Suprapubic skin (tissue), 4 donors: ENCODE measurements at regions not wholly inside any gene's neighbourhood (a gene's known extent, or its start where the extent isn't known, plus 50 kb on each side); places are given as distances from the start of the nearest gene placed in this dataset.

Source experiments
- DNase-seq, 2 donors: peaks; one replicate each; pipeline ENCODE4 v3.0.0-alpha.2; 2019; ENCODE audit warnings: low spot score in 2 of 2
- H3K27ac ChIP-seq: fragments of 200-600 bp; sonication (generic); one replicate; pipeline ENCODE4 v1.5.1; 2019
- H3K27me3 ChIP-seq: fragments of 200-600 bp; sonication (generic); one replicate; pipeline ENCODE4 v1.5.1; 2019
- H3K36me3 ChIP-seq: fragments of 200-600 bp; sonication (generic); one replicate; pipeline ENCODE4 v1.5.1; 2019
- H3K4me1 ChIP-seq: fragments of 200-600 bp; sonication (generic); one replicate; pipeline ENCODE4 v1.5.1; 2019
- H3K4me3 ChIP-seq: fragments of 200-600 bp; sonication (generic); one replicate; pipeline ENCODE4 v1.5.1; 2019; ENCODE audit warnings: mild to moderate bottlenecking
- H3K9me3 ChIP-seq: fragments of 200-600 bp; sonication (generic); one replicate; pipeline ENCODE4 v1.5.1; 2019
- EP300 ChIP-seq: sonication (generic); formaldehyde crosslinking; IDR thresholded peaks from one replicate; pipeline ENCODE4 v1.6.1; 2017; ENCODE audit warnings: antibody characterized with exemption
- POLR2A ChIP-seq, 2 donors: fragments of 450-650 bp; IDR thresholded peaks; one replicate each; pipeline ENCODE4 v1.6.1; 2017; ENCODE audit warnings: antibody characterized with exemption in 2 of 2, mild to moderate bottlenecking in 2 of 2, moderate library complexity in 2 of 2
- POLR2AphosphoS5 ChIP-seq, 3 donors: sonication (generic); formaldehyde crosslinking; IDR thresholded peaks; one replicate each; pipeline ENCODE4 v1.6.1; 2017; ENCODE audit warnings: antibody characterized with exemption in 3 of 3
- WGBS: methylation state at CpG from one replicate; pipeline ENCODE4 v1.1.5; 2018; 5-methylcytosine and 5-hydroxymethylcytosine counted together
- TF ChIP-seq, protein P1 (sequence below), 2 donors: fragments of 200-600 bp in 1 of 2; fragments of 450-650 bp in 1 of 2; sonication (generic) in 1 of 2; IDR thresholded peaks; one replicate each; pipeline ENCODE4 v1.5.1; 2016 to 2019; ENCODE audit warnings: antibody characterized with exemption in 2 of 2, mild to moderate bottlenecking in 1 of 2, moderate library complexity in 1 of 2

DNA sequence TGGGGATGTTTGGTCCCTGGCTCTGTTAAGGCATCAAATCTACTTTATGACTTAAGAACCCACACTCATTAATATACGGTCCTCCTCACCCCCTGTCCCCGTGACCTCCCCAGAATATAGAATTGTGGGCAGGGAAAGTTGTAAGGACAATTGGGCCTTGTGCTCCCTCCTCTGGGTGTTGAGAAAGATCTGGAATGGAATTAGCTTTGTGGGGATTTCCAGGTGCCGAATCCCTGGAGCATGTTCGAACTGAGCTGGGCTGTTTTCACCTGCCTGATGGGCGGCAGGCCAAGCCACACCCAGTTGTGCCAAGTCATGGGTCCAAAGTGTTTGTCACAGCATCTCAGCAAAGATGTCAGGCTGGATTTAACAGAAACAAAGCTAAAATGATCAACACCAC, 349.3 kb upstream of the KLF3 start:
- no peaks in the 10 kb centered on the region for H3K9me3 ChIP-seq
- H3K27me3 ChIP-seq, result no peaks in the 10 kb centered on the region
- H3K4me1 ChIP-seq, result peaks cover 38% of the 10 kb centered on the region
- no peak overlapping the region for H3K4me3 ChIP-seq
- DNase-seq, result no peak
- peak overlapping the region; percentile 82 for H3K27ac ChIP-seq
- TF ChIP-seq EP300, result no peak
- TF ChIP-seq POLR2A (IDR thresholded peaks at IDR 0.05), result no peak
- TF ChIP-seq POLR2AphosphoS5 (IDR thresholded peaks at IDR 0.05), result peak in 1 of 3 donors; percentile 48
- no peaks in the 10 kb centered on the region for H3K36me3 ChIP-seq
- 49% methylated on average over 5 of the region's 5 CpGs for WGBS

DNA sequence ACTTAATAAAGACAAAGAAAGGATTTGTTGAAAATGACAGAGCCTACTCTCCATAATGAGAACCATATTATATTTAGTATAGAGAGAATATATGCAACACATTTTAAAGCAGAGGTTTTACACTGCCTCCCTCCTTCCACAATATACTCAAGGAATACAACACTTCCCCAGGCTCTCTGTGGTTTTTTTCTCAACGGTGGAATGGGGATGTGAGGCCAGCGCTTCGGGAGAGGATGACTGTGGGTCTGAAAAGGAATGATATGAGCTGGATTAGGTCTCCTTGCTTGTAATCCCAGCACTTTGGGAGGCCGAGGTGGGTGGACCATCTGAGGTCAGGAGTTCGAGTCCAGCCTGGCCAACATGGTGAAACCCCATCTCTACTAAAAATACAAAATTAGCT, 348.7 kb upstream of the KLF3 start:
- no peaks in the 10 kb centered on the region for H3K9me3 ChIP-seq
- peak overlapping the region; percentile 82 for H3K27ac ChIP-seq
- no peaks in the 10 kb centered on the region for H3K27me3 ChIP-seq
- H3K4me3 ChIP-seq, result no peak overlapping the region
- TF ChIP-seq POLR2A (IDR thresholded peaks at IDR 0.05) (no peak), POLR2AphosphoS5 (IDR thresholded peaks at IDR 0.05) (no peak), EP300 (no peak)
- TF ChIP-seq, protein P1, sequence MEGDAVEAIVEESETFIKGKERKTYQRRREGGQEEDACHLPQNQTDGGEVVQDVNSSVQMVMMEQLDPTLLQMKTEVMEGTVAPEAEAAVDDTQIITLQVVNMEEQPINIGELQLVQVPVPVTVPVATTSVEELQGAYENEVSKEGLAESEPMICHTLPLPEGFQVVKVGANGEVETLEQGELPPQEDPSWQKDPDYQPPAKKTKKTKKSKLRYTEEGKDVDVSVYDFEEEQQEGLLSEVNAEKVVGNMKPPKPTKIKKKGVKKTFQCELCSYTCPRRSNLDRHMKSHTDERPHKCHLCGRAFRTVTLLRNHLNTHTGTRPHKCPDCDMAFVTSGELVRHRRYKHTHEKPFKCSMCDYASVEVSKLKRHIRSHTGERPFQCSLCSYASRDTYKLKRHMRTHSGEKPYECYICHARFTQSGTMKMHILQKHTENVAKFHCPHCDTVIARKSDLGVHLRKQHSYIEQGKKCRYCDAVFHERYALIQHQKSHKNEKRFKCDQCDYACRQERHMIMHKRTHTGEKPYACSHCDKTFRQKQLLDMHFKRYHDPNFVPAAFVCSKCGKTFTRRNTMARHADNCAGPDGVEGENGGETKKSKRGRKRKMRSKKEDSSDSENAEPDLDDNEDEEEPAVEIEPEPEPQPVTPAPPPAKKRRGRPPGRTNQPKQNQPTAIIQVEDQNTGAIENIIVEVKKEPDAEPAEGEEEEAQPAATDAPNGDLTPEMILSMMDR (IDR thresholded peaks at IDR 0.05), result no peak
- 78% methylated on average over 5 of the region's 5 CpGs for WGBS
- H3K36me3 ChIP-seq, result no peaks in the 10 kb centered on the region
- H3K4me1 ChIP-seq, result peaks cover 44% of the 10 kb centered on the region
- no peak for DNase-seq

DNA sequence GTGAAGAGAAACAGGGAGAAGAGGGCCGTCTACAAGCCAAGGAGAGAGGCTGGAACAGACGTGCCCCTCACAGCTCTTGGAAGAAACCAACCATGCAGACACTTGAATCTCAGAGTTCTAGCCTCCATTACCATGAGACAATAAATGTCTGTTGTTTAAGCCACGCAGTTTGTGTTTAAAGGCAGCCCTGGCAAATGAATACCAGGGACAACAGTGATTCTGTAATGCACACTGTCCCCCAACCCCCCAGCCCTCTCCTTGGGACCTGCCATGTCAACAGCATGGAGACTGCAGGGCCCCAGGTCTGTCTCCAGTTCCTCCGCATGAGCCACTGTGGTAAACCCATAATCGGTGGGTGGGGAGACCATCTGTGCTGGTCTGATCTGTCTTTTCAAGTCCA, 348.0 kb upstream of the KLF3 start:
- Histone ChIP-seq H3K4me1 (peaks cover 48% of the 10 kb centered on the region), H3K27ac (no peak overlapping the region), H3K36me3 (no peaks in the 10 kb centered on the region), H3K4me3 (no peak overlapping the region), H3K27me3 (no peaks in the 10 kb centered on the region), H3K9me3 (no peaks in the 10 kb centered on the region)
- 90% methylated on average over 3 of the region's 5 CpGs for WGBS
- DNase-seq, result no peak
- TF ChIP-seq EP300 (no peak), POLR2AphosphoS5 (IDR thresholded peaks at IDR 0.05) (no peak), POLR2A (IDR thresholded peaks at IDR 0.05) (no peak)
- TF ChIP-seq, protein P1 (IDR thresholded peaks at IDR 0.05), result no peak

DNA sequence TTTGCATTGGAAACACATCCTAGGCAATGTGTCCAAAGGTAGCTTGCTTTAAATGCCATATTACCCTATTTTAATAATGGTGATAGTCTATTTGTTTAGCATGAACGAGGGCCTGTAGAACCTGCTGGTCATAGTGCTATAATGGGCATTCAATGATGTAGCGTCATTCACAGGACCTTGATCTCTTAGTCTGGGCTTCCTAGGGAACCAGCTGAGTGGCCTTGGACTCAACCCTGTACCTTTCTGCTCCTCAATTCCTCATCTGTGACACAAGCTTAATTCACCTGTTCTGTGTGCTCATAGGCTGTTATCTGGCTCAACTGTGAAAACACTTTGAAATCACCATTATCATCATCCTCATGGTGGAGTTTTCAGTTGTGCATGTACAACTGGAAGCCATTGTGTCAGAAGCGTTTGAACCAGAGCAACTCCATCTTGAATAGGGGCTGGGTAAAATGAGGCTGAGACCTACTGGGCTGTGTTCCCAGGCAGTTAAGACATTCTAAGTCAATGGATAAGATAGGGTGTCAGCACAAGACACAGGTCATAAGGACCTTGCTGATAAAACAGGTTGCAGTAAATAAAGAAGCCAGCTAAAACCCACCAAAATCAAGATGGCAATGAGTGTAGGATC, 346.8 kb upstream of the KLF3 start:
- Histone ChIP-seq H3K27ac (no peak overlapping the region), H3K4me1 (peaks cover 45% of the 10 kb centered on the region)

DNA sequence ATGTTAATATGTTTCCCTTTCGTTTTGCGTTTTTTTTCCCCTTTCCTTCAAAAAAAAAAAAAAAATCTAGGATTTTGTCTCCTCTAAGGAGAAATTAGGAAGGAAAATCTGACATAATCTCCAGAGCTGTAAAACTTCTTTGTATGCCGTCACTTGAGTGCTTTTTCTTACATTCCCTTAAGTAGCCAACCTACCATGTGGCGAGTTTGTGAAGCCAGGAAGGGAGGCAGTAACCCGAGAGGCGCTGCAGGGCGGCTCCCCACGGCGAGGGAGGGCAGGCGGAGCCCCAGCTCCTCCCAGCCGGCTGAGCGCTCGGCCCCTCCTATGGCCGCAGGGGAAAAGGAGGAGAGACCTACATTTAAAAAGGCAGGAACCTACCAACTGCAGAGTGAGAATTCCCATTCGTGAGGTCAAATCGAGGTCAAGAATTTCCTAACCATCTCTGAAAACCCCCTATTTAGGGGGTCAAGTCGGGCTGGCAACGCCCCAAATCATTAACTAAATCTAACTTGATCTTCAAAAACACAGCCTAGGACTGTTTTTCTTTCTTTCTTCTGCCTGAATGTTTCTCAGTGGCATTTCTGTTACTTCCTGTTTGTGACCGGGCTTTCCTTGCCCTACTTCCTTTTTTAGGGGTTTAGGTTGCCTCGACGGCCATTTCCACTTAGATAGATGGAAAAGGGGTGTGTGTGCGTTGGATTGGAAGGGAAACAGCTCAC, 345.1 kb upstream of the KLF3 start:
- H3K4me3 ChIP-seq, result peak overlapping the region; percentile 33
- WGBS, result 3% methylated on average over 16 of the region's 22 CpGs

More for the DNA sequence above, 346.8 kb upstream of the KLF3 start:
- 95% methylated on average over 3 of the region's 3 CpGs for WGBS
- H3K9me3 ChIP-seq, result no peaks in the 10 kb centered on the region
- no peak for DNase-seq
- no peak overlapping the region for H3K4me3 ChIP-seq
- no peaks in the 10 kb centered on the region for H3K36me3 ChIP-seq
- TF ChIP-seq, protein P1 (IDR thresholded peaks at IDR 0.05), result no peak
- TF ChIP-seq POLR2AphosphoS5 (IDR thresholded peaks at IDR 0.05) (no peak), EP300 (no peak), POLR2A (IDR thresholded peaks at IDR 0.05) (no peak)
- no peaks in the 10 kb centered on the region for H3K27me3 ChIP-seq

More for the DNA sequence above, 345.1 kb upstream of the KLF3 start:
- no peaks in the 10 kb centered on the region for H3K36me3 ChIP-seq
- H3K27ac ChIP-seq, result peak overlapping the region; percentile 83
- peak; percentile 94 to 95 for DNase-seq
- H3K27me3 ChIP-seq, result no peaks in the 10 kb centered on the region
- H3K9me3 ChIP-seq, result no peaks in the 10 kb centered on the region
- TF ChIP-seq POLR2AphosphoS5 (IDR thresholded peaks at IDR 0.05), result peak in 2 of 3 donors; percentile 53 to 54
- TF ChIP-seq POLR2A (IDR thresholded peaks at IDR 0.05), result no peak
- TF ChIP-seq, protein P1 (IDR thresholded peaks at IDR 0.05), result no peak
- peaks cover 38% of the 10 kb centered on the region for H3K4me1 ChIP-seq
